B cell (primary cell): ENCODE measurements at regions not wholly inside any gene's neighbourhood (a gene's known extent, or its start where the extent isn't known, plus 50 kb on each side); places are given as distances from the start of the nearest gene placed in this dataset.

Source experiments
- EZH2 ChIP-seq: IDR thresholded peaks from 2 replicates; pipeline ENCODE4 v1.6.1; 2012; ENCODE audit warnings: borderline replicate concordance, low read depth, mild to moderate bottlenecking, moderate library complexity, low read length; ENCODE audit not compliant: insufficient read depth, poor library complexity, severe bottlenecking
- TF ChIP-seq, protein P1 (sequence below): fragments of 200-600 bp; IDR thresholded peaks from one replicate; pipeline ENCODE4 v1.8.0; 2022; ENCODE audit warnings: antibody characterized with exemption, mild to moderate bottlenecking

GRCh38 chr14:26216786-26217185 is 381.0 kb downstream of the NOVA1 start:
- TF ChIP-seq, protein P1, sequence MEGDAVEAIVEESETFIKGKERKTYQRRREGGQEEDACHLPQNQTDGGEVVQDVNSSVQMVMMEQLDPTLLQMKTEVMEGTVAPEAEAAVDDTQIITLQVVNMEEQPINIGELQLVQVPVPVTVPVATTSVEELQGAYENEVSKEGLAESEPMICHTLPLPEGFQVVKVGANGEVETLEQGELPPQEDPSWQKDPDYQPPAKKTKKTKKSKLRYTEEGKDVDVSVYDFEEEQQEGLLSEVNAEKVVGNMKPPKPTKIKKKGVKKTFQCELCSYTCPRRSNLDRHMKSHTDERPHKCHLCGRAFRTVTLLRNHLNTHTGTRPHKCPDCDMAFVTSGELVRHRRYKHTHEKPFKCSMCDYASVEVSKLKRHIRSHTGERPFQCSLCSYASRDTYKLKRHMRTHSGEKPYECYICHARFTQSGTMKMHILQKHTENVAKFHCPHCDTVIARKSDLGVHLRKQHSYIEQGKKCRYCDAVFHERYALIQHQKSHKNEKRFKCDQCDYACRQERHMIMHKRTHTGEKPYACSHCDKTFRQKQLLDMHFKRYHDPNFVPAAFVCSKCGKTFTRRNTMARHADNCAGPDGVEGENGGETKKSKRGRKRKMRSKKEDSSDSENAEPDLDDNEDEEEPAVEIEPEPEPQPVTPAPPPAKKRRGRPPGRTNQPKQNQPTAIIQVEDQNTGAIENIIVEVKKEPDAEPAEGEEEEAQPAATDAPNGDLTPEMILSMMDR, result no peak
- TF ChIP-seq EZH2, result no peak
